Heart left ventricle (tissue), 16 donors: ENCODE measurements at regions not wholly inside any gene's neighbourhood (a gene's known extent, or its start where the extent isn't known, plus 50 kb on each side); places are given as distances from the start of the nearest gene placed in this dataset.

Source experiments
- ATAC-seq, 4 donors: fragments of 200-7000 bp; cut with Tn5 transposase; one replicate each; pipeline ENCODE4 v1.9.1; 2020 to 2022; ENCODE audit warnings: moderate library complexity in 4 of 4, mild to moderate bottlenecking in 3 of 4, moderate number of reproducible peaks in 1 of 4
- DNase-seq, 5 donors: peaks; one replicate each; pipeline ENCODE4 v3.0.0-alpha.2; 2020
- H3K27ac ChIP-seq, 12 donors: fragments of 200-600 bp; sonication (generic) in 4 of 12; one replicate each; pipeline versions ENCODE4 v1.5.0 to v1.8.0; 2016 to 2022; ENCODE audit warnings: mild to moderate bottlenecking in 2 of 12
- H3K27me3 ChIP-seq, 9 donors: fragments of 200-600 bp; sonication (generic) in 2 of 9; one replicate each; pipeline versions ENCODE4 v1.5.1 to v1.8.0; 2016 to 2022; ENCODE audit warnings: mild to moderate bottlenecking in 3 of 9
- H3K36me3 ChIP-seq, 9 donors: fragments of 200-600 bp; sonication (generic) in 2 of 9; one replicate each; pipeline versions ENCODE4 v1.5.0 to v1.8.0; 2018 to 2022; ENCODE audit warnings: mild to moderate bottlenecking in 2 of 9
- H3K4me1 ChIP-seq, 12 donors: fragments of 200-600 bp; sonication (generic) in 4 of 12; one replicate each; pipeline versions ENCODE4 v1.5.0 to v1.8.0; 2016 to 2022; ENCODE audit warnings: mild to moderate bottlenecking in 3 of 12
- H3K4me3 ChIP-seq, 12 donors: fragments of 200-600 bp; sonication (generic) in 4 of 12; one replicate each; pipeline versions ENCODE4 v1.5.0 to v1.8.0; 2017 to 2022; ENCODE audit warnings: mild to moderate bottlenecking in 9 of 12, moderate library complexity in 4 of 12
- H3K9me3 ChIP-seq, 12 donors: fragments of 200-600 bp; sonication (generic) in 4 of 12; one replicate each; pipeline versions ENCODE4 v1.5.0 to v1.8.0; 2016 to 2022; ENCODE audit warnings: mild to moderate bottlenecking in 1 of 12
- POLR2A ChIP-seq, 2 donors: fragments of 450-650 bp; IDR thresholded peaks; one replicate each; pipeline ENCODE4 v1.6.1; 2017; ENCODE audit warnings: antibody characterized with exemption in 2 of 2, mild to moderate bottlenecking in 2 of 2, moderate library complexity in 2 of 2
- WGBS, 4 donors: extraction: QIAGEN DNeasy Blood & Tissue Kit in 2 of 4; methylation state at CpG; one replicate each; pipeline versions ENCODE4 v1.1.5 to v1.1.7; 2013 to 2018; 5-methylcytosine and 5-hydroxymethylcytosine counted together
- intact Hi-C, 10 donors: fragments of 100-400 bp; cut with DNase I; formaldehyde crosslinking; loops; one replicate each; pipeline versions ENCODE4 v1.11.1 to v1.14.2; 2022
- TF ChIP-seq, protein P1 (sequence below), 12 donors: fragments of 200-600 bp; sonication (generic) in 4 of 12; IDR thresholded peaks; one replicate each; pipeline versions ENCODE4 v1.5.0 to v1.8.0; 2018 to 2022; ENCODE audit warnings: antibody characterized with exemption in 12 of 12, mild to moderate bottlenecking in 5 of 12
- donor health status: ischemic (EF 13 %, LVEDD 7.1; RV severe dilation, severe dysfunction).
- donor health status: healthy with polysubstance abuse.
- donor health status: DM: no; HTN: yes; CAD: no.
- donor health status: DM: no; HTN: no; CAD: no.
- donor health status: ischemic (EF 25% LVEDD 6.9; RV normal size, moderate dysfunction).
- donor health status: ischemic (EF 25% LVEDD 5.7; RV mildly dilated, moderate dysfunction).
- donor health status: healthy.
- donor health status: DM: yes; HTN: yes; CAD: no.
- donor health status: ischemic (EF 35%, LVEDD 5.7; RV mildly dilated, moderate dysfunction).
- donor health status: nonischemic (EF 11% LVEDD 7.7; RV severe dilation, severe dysfunction).
- donor health status: DM: yes; HTN: yes; CAD: no.
- donor health status: PGD.
- donor health status: ischemic (EF 29% LVEDD 5.4; RV normal size, mild dysfunction).
- donor health status: nonischemic (EF 23%, LVEDD 6.1; RV moderate dilation, normal function).

DNA sequence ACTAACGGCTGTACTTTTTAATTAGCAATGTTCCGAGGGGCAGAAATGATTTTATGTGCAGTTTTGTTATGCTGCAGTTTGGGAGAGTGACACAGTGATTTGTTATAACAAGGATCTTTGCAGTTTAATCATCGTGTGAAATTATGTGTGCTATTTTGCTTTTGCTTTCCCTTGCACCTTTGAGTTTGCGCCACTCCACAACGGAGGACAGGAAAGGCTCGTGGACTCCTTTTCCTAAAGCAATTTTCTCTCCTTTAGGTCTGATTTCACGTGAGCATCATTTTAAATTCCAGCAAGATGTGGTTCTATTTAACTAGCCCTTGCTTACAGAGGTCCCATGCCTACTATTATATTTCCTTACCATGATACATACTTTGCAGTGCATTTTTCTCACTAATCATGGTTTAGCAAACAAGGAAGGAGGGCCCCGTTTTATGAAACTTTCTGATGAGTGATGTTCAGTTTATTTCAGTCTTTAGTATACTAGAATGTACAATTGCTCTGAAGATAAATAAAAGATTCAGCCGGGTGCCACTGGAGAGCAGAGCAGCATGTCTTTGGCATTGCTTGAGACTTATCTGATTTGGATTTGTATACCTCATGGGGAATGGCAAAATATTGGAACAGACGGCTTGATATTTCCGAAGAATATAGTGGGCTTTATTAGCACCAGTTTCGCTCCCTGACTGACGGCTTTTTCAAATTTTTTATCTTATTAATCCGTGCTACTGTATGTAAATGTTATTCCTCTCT is 528.2 kb upstream of the FANCL start:
- Histone ChIP-seq H3K4me3 (no peak overlapping the region), H3K27me3 (peaks cover 0 to 19% (median 0%) of the 10 kb centered on the region in 9 donors), H3K27ac (no peak overlapping the region), H3K9me3 (no peaks in the 10 kb centered on the region), H3K36me3 (no peaks in the 10 kb centered on the region), H3K4me1 (no peaks in the 10 kb centered on the region)
- intact Hi-C loops, result loop anchor here in 5 of 10 donors (10.0 kb wide), 3 partner anchors 416 to 1816 kb away; no protein-coding TSS in a partner anchor
- DNase-seq (no peak), ATAC-seq (no peak)
- no peak for TF ChIP-seq POLR2A (IDR thresholded peaks at IDR 0.05)
- TF ChIP-seq, protein P1, sequence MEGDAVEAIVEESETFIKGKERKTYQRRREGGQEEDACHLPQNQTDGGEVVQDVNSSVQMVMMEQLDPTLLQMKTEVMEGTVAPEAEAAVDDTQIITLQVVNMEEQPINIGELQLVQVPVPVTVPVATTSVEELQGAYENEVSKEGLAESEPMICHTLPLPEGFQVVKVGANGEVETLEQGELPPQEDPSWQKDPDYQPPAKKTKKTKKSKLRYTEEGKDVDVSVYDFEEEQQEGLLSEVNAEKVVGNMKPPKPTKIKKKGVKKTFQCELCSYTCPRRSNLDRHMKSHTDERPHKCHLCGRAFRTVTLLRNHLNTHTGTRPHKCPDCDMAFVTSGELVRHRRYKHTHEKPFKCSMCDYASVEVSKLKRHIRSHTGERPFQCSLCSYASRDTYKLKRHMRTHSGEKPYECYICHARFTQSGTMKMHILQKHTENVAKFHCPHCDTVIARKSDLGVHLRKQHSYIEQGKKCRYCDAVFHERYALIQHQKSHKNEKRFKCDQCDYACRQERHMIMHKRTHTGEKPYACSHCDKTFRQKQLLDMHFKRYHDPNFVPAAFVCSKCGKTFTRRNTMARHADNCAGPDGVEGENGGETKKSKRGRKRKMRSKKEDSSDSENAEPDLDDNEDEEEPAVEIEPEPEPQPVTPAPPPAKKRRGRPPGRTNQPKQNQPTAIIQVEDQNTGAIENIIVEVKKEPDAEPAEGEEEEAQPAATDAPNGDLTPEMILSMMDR (IDR thresholded peaks at IDR 0.05), result no peak
- 66 to 69% (median 68%) methylated on average over 14 of the region's 14 CpGs for whole genome bisulfite sequencing, 4 donors

DNA sequence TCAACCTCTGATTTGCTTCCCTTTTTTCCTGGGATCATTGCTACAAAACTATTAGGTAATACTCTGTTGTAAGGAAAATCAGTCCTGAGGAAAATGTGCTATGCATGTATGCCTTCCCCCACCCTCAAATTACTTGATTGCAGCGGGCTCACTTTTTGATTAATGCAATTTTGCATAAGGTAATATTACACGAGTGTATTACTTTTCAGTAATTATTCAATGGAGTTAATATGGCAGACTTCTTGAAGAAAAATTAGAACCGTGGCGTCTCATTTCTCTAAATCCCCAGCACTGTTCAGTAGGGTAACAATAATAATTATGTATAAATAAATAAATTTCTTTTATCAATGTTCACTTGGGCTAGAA is 527.6 kb upstream of the FANCL start:
- 87 to 94% (median 89%) methylated on average over 4 of the region's 4 CpGs for WGBS, 4 donors
- intact Hi-C loops, result loop anchor here in 5 of 10 donors (10.0 kb wide), 3 partner anchors 416 to 1816 kb away; no protein-coding TSS in a partner anchor
- H3K27me3 ChIP-seq, result peaks cover 0 to 19% (median 0%) of the 10 kb centered on the region in 9 donors
- no peak overlapping the region for H3K27ac ChIP-seq
- H3K4me3 ChIP-seq, result no peak overlapping the region
- H3K4me1 ChIP-seq, result no peaks in the 10 kb centered on the region
- no peaks in the 10 kb centered on the region for H3K36me3 ChIP-seq
- TF ChIP-seq, protein P1 (IDR thresholded peaks at IDR 0.05), result no peak
- TF ChIP-seq POLR2A (IDR thresholded peaks at IDR 0.05), result no peak
- DNase-seq (no peak), ATAC-seq (no peak)
- no peaks in the 10 kb centered on the region for H3K9me3 ChIP-seq

DNA sequence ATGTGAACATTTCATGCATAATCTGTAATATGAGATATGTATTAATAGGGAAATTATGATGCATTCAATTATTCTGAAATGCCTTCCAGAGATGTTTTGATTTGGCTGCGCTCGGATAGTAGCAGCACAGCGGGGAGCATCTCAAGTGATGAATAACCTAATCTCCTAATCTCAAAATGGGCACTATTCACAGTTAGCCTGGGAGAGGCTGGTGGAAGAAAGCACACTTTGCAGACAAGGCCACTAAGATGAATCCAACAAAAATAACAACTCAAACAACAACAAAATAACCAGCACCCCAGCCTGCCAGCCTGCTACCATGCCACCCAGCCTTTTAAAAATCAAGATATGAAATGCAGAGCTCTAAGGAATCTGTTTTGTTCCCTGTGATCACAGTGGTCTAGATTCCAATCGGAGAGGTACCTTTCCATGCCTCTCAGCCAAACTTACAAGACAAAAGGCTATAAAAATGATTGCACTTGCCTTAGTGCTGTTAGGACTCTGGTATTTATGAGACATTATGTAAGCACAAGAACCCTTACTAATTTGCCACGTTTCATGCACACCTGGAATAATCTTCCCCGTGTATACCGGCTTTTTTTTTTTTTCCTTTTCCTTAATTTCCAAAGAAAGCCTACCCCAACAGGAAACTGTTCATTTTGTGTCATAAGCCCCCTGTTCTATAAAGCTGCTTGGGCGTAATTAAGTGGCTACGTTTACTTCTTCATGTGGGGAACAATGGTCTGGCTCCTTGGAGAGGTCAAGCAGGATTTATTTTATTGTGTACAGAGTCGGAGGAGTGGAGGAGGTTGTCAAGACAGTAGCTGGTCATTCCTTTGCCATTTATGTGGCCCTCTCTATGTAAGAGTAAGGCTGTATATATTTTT is 526.9 kb upstream of the FANCL start:
- H3K4me1 ChIP-seq, result no peaks in the 10 kb centered on the region
- H3K4me3 ChIP-seq, result no peak overlapping the region
- TF ChIP-seq POLR2A (IDR thresholded peaks at IDR 0.05), result no peak
- TF ChIP-seq, protein P1 (IDR thresholded peaks at IDR 0.05), result no peak
- intact Hi-C loops, result loop anchor here in 5 of 10 donors (10.0 kb wide), 3 partner anchors 417 to 1817 kb away; no protein-coding TSS in a partner anchor
- no peak overlapping the region for H3K27ac ChIP-seq
- no peak for ATAC-seq
- DNase-seq, result no peak
- H3K9me3 ChIP-seq, result no peaks in the 10 kb centered on the region
- WGBS, 4 donors, result 68 to 77% (median 70%) methylated on average over 10 of the region's 10 CpGs
- peaks cover 0 to 19% (median 0%) of the 10 kb centered on the region in 9 donors for H3K27me3 ChIP-seq
- H3K36me3 ChIP-seq, result no peaks in the 10 kb centered on the region
